GOT3 (cell line): ENCODE measurements at regions not wholly inside any gene's neighbourhood (a gene's known extent, or its start where the extent isn't known, plus 50 kb on each side); places are given as distances from the start of the nearest gene placed in this dataset.

Source experiments
- DNase-seq: peaks from one replicate; lab custom pipeline; 2025; ENCODE audit warnings: mixed read lengths; lab: John Stamatoyannopoulos, UW

GRCh38 chr1:29896791-29897714, 660.7 kb downstream of the PTPRU start:
- DNase-seq: no peak

GRCh38 chr1:29896300-29896699, 660.0 kb downstream of the PTPRU start:
- DNase-seq: no peak

- no peak for DNase-seq
Measured at GRCh38 chr1:29895201-29895600, 658.9 kb downstream of the PTPRU start.

GRCh38 chr1:29894311-29894710, 658.0 kb downstream of the PTPRU start:
- no peak for DNase-seq

GRCh38 chr1:29893806-29894205, 657.5 kb downstream of the PTPRU start:
- no peak for DNase-seq

- no peak for DNase-seq
Measured at GRCh38 chr1:29893046-29893723, 656.9 kb downstream of the PTPRU start.

- DNase-seq: no peak
Measured at GRCh38 chr1:29892247-29892646, 655.9 kb downstream of the PTPRU start.

GRCh38 chr1:29890201-29890959, 654.1 kb downstream of the PTPRU start:
- DNase-seq: no peak

GRCh38 chr1:29889776-29890175, 653.5 kb downstream of the PTPRU start:
- no peak for DNase-seq

- DNase-seq: no peak
Measured at GRCh38 chr1:29884740-29885139, 648.4 kb downstream of the PTPRU start.

- no peak for DNase-seq
Measured at GRCh38 chr1:29883986-29884385, 647.7 kb downstream of the PTPRU start.

GRCh38 chr1:29883411-29883832, 647.1 kb downstream of the PTPRU start:
- no peak for DNase-seq

- DNase-seq: no peak
Measured at GRCh38 chr1:29880556-29880955, 644.2 kb downstream of the PTPRU start.

GRCh38 chr1:29879217-29879616, 642.9 kb downstream of the PTPRU start:
- no peak for DNase-seq

GRCh38 chr1:29878501-29878900, 642.2 kb downstream of the PTPRU start:
- no peak for DNase-seq

- DNase-seq: no peak
Measured at GRCh38 chr1:29876902-29877301, 640.6 kb downstream of the PTPRU start.

GRCh38 chr1:29876441-29876840, 640.1 kb downstream of the PTPRU start:
- DNase-seq: no peak

- DNase-seq: no peak
Measured at GRCh38 chr1:29875557-29876028, 639.3 kb downstream of the PTPRU start.

- no peak for DNase-seq
Measured at GRCh38 chr1:29870621-29871020, 634.3 kb downstream of the PTPRU start.

GRCh38 chr1:29869802-29870201, 633.5 kb downstream of the PTPRU start:
- DNase-seq: no peak

- no peak for DNase-seq
Measured at GRCh38 chr1:29868944-29869343, 632.6 kb downstream of the PTPRU start.

- no peak for DNase-seq
Measured at GRCh38 chr1:29868096-29868495, 631.8 kb downstream of the PTPRU start.
